ENCODE measurements at regions not wholly inside any gene's neighbourhood (a gene's known extent, or its start where the extent isn't known, plus 50 kb on each side); places are given as distances from the start of the nearest gene placed in this dataset.
"Not testable (repeated sequence)": the region's sequence is repeated elsewhere in the genome, so short reads cannot be mapped to it uniquely, and the experiment has no call there.

DNA sequence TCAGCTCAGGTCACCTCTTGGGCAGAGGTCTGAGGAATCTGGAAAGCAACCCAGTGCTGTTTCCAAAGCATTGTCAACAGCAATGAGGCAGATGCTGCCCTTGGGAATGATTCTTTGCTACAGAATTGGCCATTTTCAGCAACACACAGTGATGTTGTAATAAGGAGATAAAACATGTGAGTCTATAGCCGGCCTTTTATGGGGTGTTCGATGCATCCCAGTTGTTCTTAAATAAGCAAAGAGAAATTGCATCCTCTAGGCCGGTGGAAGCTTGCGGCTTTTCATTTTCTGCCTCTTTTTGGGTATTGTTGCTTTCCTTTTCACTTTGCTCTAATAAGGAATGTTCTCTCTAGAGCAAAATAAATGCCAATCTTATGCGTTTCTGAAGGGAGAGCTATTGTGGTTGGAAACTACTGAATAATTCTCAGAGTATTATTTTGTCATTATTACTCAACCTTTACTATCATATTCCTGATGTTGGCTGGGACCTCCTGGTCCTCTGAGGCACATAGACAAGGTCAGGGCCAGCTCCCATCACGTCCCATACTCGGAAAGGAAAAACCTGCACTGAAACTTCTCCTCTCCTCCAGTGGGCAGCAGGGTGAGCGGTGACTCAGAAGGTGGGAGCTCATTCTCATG lies 214.2 kb downstream of the CDH26 start:
- no peak for FAIRE-seq

DNA sequence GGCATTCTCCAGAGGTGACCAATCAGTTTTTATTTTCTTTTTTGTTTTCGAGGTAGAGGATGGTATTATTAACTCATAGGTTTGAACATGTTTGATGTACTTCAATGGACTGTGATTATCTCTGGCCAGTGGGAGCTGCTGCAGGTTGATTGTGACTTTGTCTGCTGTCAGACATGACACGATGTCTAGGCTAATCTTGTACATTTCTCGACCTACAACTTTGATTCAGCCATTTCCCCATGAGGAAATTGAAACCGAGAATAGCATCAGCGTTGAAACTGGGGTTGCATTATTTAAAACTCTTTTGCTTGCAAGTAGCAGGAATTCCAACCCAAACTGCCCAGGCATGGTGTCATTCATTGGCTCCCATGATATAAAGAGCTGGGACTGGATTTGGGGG lies 218.9 kb downstream of the CDH26 start:
- no peak for FAIRE-seq

DNA sequence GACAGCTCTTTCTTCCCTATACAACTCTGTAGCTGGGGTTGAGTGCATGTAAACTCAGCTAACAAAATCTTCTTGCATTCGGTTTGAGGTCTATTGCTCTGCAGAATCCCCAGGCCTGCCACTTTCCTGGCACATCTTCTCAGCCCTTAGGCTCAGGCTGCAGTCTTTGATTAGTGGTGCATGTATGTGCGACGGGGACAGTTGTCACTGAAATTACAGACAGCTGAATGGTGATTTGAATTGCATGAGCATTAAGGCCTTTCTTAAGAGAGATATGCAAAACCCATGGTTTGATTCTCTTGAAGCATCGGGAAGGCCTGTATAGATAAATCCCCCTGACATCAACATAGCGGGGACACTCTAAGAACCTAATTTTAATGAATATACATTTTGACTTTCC lies 222.8 kb downstream of the CDH26 start:
- FAIRE-seq: no peak

DNA sequence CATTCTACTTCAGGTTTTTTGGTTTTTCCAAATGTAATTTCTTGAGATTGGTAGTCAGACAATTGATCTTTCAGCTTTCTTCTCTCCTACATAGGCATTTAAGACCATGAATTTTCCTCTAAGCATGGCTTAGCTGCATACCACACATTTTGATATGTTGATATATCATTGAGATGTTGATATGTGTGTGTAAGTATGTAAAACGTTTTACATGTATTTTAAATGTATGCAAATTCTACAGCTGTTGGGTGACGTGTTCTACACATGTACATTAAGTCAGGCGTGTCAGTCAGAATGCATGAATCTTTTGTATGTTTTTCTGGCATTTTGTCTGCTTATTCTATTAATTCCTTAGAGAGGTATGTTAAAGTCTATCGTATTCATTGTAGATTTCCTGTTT lies 228.2 kb downstream of the CDH26 start:
- no peak for FAIRE-seq

DNA sequence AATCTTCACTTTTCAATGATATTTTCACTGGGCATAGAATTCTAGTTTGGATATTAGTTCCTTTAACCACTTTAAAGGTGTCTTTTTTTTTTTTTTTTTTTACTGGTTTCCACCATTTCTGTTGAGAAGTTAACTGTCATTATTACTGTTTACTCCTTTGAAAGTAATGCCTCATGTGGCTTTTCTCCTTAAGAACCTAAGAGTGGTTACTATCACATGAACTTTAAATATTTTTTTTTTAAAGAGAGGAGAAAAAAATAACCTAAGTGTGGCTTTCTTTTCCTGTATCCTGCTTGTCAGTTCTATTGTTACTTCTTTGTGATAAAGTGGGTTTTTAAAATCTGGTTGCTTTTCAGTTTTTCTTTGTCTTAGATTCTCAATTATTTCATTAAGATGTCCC lies 229.5 kb downstream of the CDH26 start:
- FAIRE-seq: no peak

DNA sequence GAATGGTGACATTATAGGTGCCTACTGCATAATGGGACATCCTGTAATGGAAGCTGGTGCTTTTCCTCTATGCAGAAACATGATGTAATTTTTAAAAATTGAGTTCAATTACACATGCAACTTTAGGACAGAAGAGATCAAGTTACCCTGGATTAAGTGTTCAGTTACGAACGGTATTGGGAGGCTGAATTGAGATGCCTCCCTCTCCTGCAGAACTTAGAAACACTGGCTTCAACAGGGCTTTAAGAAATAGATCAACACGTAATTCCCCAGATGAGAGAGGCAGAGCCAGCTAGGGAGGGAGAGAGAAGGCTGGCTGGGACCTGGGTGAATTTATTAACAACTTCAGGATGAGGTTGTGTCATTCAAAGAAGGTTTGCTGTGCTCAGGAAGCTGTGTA lies 232.8 kb downstream of the CDH26 start:
- FAIRE-seq: no peak

DNA sequence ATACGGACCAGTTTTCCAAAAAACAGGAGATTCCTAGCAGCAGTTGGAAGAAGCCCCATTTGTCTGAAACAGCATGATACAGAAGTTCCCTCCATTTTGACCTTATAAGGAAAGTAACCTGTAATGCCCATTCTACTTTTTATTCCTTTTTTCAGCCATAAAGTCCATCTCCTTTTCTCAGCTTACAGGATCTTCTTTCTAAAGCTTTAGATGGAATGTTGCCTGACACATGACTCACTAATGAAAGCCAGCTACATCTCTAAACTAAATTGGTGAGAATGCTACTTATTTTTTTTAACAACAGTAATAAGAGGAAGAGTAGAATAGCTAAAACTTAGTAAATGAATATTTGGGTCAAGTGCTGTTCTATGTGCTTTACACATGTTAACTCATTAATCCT lies 234.1 kb downstream of the CDH26 start:
- FAIRE-seq: no peak

DNA sequence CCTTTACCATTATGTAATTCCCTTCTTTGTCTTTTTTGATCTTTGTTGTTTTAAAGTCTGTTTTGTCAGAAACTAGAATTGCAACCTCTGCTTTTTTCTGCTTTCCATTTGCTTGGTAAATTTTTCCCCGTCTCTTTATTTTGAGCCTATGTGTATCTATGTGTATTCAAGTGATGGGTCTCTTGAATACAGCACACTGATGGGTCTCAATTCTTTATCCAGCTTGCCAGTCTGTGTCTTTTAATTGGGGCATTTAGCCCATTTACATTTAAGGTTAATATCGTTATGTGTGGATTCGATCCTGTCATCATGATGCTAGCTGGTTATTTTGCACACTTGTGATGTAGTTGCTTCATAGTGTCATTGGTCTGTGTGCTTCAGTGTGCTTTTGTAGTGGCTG lies 240.9 kb downstream of the CDH26 start:
- not testable (repeated sequence) for FAIRE-seq

DNA sequence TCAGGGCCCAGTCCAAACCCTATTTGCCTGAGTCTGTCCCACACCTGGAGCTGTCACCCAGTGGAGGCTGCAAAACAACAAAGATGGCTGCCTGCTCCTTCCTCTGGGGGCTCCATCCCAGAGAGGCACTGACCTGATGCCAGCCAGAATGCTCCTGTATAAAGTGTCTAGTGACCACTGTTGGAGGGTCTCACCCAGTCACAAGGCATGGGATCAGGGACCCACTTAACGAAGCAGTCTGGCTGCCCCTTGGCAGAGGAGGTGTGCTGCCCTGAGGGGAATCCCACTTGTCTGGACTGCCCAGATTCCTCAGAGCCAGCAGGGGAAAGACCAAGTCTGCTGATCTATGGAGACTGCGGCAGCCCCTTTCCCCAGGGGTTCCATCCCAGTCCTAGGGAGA lies 241.6 kb downstream of the CDH26 start:
- no peak for FAIRE-seq

DNA sequence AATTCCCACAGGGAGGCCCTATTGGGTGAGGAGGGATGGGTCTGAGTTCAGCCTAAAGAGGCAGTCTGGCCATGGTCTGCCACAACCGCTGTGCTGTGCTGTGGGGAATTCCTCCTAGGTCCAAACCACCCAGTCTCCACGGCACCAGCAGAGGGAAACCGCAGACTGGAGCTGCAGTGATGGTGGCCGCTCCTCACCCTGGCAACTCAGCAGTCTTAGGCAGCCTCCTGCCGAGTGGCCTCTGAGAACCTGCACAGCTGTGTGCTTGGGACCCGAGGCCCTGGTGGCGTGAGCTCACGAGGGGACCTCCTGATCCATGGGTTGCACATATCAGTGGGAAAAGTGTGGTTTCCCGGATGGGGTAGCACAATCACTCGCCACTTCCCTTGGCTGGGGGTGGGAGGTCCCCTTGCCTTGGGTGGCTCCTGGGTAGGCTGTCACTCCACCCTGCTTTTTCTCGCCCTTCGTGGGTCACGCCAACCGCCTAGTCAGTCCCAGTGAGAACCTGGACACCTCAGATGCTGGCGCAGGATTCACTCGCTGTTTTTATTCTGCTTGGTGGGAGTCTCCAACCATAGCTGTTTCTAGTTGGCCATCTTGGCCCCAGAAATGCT lies 242.2 kb downstream of the CDH26 start:
- no peak for FAIRE-seq

DNA sequence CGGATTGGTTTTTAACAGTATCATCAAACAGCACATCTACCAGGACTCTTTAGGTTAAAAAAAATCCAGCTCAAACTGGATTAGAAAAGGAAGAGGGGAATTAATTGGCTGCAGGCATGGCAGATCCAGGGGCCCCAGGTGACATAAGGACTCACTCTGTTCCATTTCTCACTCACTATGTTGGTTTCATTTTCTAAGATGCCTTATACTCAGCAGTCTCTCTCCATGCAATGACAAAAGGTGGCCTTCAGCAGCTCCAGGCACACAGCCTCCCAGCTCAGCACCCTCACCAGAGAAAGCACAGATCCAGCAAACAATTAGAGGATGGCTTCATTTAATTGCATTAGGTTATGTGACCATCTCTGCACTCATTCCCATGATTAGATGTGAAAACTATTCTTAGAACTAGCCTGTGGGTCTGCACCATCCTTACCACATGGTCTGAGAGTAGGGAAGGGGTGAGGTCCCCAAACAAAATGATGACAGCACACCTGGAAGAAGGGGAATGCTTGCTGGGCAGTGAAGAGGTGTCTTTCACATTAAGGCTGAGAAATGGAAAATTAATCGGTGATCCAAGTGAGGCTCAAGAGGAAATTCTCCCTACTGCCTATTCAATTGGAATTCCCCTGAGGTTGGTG lies 243.1 kb downstream of the CDH26 start:
- no peak for FAIRE-seq

DNA sequence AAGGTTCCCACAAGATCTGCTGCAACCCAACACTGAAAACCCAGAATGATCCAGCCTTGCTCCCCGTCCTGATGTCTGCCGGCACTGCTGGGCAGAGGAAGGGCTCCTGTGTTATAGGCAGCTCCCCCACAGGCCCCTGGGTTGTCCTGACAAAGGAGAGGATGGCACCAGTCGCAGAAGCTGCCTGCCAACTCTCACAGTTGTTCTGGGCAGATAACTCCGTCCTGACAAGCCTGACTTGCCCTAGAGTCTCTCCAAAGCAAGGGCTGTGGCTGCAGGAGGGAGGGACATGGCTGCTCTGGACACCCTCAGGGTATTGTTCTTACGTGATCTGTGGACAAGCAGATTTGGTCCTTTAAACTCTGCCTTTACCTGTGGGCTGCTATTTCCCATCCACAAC lies 243.8 kb downstream of the CDH26 start:
- no peak for FAIRE-seq

DNA sequence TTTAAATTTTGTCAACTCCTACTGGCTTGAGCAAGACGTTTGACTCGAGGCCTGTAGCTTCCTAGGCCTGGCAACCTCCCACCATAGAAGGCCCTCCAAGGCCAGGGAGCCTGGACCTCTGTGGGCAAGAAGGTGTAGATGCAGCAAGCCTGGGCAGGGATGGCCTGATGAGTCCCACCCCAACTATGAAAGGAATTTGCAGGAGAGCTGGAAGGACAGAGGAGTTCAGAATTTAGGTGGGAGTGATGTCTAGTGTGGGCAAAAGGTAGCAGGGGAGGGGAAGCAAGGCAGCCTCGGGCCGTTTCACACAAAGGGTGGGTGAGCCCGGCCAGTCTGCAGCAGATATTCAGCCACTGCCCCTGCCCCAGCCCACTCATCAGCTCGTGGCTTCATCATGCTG lies 245.2 kb downstream of the CDH26 start:
- FAIRE-seq: no peak

DNA sequence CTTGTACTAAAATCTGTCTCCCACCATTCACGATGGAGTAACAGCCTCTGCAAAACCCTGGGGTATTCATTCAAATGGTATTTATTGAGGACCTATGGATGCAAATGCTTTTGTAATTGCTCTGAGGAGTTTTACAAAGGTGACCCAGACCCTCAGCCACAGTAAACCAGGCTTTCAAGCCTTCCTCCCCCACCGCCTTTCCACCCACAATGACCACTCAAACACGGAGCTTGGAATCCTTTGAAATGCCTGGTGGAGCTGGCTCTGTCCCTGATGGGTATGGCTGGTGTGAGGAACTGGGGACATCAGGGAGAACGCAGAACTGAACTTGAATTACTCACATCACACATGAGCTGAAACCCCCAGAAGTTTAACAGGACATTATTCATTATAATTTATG lies 246.4 kb downstream of the CDH26 start:
- FAIRE-seq: no peak

DNA sequence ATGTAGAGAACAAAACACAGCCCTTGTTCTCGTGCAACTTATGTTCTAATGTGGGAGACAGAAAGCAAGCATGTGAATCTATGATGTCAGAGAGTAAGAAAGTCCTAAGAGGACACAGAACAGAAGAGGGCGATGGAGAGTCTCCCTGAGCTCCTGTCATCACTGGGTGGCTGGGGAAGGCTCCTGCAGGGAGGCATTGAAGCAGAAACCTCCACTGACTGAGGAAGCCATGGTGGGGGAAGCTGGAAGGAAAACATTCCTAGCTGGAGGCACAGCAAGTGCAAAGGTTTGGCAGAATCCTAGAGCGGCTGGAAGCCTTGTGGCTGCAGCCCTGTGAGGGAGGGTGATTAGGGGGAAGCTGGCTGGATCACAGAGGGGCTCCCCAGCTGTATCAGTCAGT lies 248.0 kb downstream of the CDH26 start:
- no peak for FAIRE-seq

DNA sequence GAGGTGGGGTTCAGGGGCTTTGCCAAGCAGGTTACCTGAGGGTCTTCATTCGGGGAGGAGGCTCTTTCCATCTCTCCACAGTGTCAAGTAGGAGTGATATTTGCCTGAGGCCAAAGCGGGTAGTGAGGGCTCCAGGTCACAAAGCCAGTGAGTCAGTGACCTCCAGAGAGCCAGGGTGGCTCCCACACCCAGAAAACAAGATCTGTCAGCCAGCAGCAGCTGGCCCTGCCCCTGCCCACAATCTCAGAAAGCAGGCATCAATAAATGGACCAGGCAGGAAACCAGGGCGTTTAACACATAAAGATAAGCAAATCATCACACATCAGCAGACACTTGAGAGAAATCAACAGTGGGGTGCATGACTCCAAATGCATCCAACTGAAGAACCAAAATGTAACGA lies 250.8 kb downstream of the CDH26 start:
- no peak for FAIRE-seq

DNA sequence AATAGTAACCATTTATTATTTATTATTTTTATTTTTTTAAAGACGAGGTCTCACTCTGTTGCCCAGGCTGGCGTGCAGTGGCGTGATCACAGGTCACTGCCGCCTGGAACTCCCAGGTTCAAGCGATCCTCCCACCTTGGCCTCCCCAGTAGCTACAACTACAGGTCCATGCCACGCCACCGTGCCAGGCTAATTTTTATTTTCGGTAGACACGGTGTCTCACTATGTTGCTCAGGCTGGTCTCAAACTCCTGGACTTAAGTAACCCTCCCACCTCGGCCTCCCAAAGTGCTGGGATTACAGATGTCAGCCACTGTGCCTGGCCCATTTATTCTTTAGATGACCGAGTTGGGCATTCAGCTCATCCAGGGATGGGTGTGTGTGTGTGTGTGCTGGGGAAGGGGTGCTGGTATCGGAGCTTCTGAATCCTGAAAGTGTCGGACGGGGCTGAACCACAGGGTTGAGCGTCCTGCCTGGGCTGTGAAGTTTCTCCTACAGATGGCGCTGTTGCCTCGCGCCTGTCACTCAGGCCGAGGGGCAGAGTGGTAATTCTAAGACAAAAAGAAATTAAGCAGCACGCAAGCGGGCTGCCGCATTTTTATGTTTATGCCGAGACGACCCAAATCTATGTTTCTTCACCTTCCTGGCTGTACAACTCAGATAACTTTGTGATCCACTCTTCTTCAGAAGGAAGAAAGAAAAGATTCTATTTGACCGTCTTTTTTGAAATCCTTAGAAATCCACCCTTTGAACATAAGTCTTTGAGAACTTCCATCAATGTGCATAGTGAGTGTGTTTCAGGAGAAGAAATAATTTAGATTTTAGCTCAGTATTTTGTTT lies 252.8 kb downstream of the CDH26 start:
- no peak for FAIRE-seq

DNA sequence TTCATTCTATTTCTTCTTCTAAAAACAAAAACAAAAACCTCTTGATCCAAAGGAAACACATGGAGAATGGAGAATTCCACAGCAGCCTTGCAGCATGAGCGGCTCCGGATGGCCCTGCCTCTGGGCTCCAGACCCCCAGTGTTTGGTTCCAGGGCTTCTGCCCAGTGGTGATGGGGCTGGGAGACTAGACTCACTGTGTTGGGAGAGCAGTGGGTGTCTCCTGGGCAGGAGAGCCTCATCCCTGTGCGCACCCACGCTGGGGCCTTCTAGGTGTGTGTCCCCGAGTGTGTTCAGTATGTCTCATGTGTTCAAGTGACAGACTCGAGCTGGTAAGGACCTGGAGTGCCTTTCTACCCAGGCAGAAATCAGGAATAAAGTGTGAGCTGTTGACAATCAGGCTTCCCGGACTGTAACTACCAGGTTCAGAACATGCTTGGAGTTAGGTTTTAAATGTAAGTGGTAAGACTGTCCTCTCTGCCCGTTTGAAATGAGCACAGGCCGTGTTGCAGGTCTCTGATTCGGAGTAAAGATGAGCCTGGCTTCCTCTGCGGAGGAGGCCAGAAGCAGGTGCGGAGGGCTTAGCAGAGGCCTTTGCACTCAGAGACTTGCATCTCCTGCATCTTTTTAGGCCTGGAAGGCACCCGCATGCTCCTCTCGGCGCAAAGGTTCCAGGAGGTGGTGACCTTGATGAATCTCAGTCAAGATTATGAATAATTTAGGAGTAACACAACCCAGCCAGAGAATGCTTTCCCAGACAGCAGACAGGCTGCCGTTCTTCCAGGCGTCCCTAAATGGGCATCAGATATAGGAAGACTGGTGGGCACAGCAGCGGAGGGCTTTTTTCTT lies 253.6 kb downstream of the CDH26 start:
- FAIRE-seq: no peak

DNA sequence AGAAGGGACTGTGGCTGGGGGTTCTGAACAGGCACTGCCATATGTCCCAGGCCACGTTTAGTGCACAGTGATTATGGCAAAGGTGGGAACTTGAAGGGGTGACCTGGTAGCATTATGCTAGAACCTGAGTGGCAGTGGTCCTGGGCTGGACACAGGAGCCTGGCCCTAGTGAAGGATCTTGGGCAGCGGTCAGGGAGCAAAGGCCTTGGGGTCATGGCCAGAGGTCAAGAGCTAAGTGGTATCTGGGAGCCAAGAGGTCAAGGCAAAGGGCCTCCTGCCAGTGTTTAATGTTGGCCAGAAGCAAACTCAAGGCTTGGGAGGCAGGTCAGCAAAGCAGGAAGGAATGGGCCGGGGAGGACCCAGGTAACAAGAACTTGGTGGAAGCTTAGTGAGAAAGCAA lies 254.5 kb downstream of the CDH26 start:
- FAIRE-seq: no peak

DNA sequence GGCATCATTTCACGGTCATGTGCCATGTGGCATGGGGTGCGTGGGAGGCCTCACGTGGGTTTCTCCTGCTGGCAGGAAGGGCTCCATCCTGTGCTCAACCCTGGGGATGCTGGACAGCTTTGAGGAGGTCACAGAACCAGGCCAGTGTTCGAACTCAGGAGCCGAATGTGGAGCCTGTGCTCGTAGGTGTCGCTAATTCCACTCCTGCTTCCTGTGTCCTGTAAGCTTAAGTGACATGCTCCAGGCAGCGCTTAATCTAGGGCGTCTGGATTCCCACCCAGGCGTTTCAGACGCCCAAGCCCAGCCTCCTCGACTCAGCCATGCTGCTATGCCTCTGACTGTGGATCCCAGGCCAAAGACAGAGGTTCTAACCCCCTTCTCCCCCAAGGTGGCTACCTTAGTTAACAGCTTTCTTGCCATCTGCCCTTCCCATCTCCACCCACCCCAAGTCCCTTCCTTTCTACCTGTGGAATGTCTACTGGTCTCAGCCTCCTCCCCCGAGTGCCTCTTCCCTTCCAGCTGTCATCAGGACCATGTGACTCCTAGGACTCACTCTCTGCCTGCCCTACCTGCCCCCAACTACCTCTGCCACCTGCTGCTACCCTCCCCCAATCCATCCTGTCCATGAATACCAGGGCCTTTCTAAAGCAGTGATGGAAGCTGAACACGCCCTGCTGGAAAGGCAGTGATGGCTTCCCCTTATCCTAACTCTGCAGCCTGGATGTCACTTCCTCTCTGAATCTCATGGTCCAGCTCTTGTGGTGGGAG lies 255.1 kb downstream of the CDH26 start:
- no peak for FAIRE-seq

DNA sequence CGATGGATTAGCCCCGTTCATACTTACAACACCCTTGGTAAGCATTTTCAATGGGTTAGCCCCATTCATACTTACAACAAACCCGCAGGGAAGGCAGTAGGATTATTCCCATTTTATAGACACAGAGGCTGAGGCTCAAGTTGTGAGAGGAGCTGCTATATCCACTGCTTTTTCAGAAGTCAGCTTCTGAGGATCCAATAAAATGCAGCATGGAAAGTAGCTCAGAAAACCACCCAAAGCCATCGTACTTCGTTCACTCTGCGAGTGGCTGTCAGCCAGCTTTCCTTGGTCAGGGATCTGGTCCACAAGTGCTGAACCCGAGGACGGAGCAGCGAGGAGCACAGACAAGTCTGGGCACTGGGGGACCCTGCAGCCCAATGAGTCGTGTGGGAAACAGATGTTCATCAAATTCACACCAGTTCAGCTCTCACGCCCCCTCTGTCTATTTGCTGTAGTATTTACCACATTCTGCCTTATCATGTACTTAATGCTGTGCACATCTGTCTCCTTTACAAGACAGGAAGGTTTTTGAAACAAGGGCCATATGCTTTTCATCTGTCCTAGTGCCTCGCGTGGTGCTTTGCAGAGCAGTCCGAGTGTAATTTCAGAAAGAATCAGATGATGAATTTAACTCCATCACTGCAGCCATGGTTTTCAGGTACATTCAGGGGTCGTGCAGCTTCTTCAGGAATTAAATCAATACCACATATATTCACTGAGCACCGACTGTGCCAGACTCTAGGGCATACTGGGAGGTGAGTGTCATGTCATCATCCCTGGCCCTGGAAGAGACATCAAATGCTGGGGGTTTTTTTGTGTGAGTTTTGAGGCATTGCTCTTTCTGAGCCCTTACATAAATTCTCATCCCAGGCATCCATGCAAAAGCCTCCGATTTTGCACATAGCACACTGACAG lies 256.9 kb downstream of the CDH26 start:
- no peak for FAIRE-seq

Measured in islet of Langerhans (tissue), 1 donor.